Osteocyte (in vitro differentiated cells): ENCODE measurements at regions not wholly inside any gene's neighbourhood (a gene's known extent, or its start where the extent isn't known, plus 50 kb on each side); places are given as distances from the start of the nearest gene placed in this dataset.

ENCODE experiments used
- DNase-seq: peaks from one replicate; pipeline ENCODE4 v3.0.0; 2021; ENCODE audit warnings: mixed read lengths; ENCODE audit not compliant: unreplicated experiment; ENCODE audit errors: extremely low spot score
- H3K27ac Mint-ChIP-seq: one replicate; pipeline ENCODE4 v1.8.0; 2021; ENCODE audit warnings: mild to moderate bottlenecking, mixed read lengths; ENCODE audit not compliant: unreplicated experiment
- H3K27me3 Mint-ChIP-seq: one replicate; pipeline ENCODE4 v1.8.0; 2021; ENCODE audit warnings: mixed read lengths; ENCODE audit not compliant: unreplicated experiment
- H3K36me3 Mint-ChIP-seq: one replicate; pipeline ENCODE4 v1.8.0; 2021; ENCODE audit warnings: mixed read lengths; ENCODE audit not compliant: unreplicated experiment
- H3K4me1 Mint-ChIP-seq: one replicate; pipeline ENCODE4 v1.8.0; 2021; ENCODE audit warnings: mixed read lengths; ENCODE audit not compliant: unreplicated experiment
- H3K4me3 Mint-ChIP-seq: one replicate; pipeline ENCODE4 v1.8.0; 2021; ENCODE audit warnings: mild to moderate bottlenecking, moderate library complexity, mixed read lengths; ENCODE audit not compliant: unreplicated experiment
- H3K9me3 Mint-ChIP-seq: one replicate; pipeline ENCODE4 v1.8.0; 2021; ENCODE audit warnings: mixed read lengths; ENCODE audit not compliant: unreplicated experiment
- CTCF ChIP-seq: fragments of 200-600 bp; sonication (generic); IDR thresholded peaks from 2 replicates; pipeline ENCODE4 v1.5.0; 2021; ENCODE audit warnings: antibody characterized with exemption, mild to moderate bottlenecking, moderate library complexity

- H3K4me1 Mint-ChIP-seq = peaks cover 22% of the 10 kb centered on the region
- no peaks in the 10 kb centered on the region for H3K27me3 Mint-ChIP-seq
- no peak for DNase-seq
- no peak overlapping the region for H3K27ac Mint-ChIP-seq
- H3K36me3 Mint-ChIP-seq = no peaks in the 10 kb centered on the region
- H3K9me3 Mint-ChIP-seq = peaks cover 5% of the 10 kb centered on the region
- no peak overlapping the region for H3K4me3 Mint-ChIP-seq
- TF ChIP-seq CTCF = no peak
These were observed 229.8 kb upstream of the ADAMTS5 start for GRCh38 chr21:27196651-27197050.

DNA sequence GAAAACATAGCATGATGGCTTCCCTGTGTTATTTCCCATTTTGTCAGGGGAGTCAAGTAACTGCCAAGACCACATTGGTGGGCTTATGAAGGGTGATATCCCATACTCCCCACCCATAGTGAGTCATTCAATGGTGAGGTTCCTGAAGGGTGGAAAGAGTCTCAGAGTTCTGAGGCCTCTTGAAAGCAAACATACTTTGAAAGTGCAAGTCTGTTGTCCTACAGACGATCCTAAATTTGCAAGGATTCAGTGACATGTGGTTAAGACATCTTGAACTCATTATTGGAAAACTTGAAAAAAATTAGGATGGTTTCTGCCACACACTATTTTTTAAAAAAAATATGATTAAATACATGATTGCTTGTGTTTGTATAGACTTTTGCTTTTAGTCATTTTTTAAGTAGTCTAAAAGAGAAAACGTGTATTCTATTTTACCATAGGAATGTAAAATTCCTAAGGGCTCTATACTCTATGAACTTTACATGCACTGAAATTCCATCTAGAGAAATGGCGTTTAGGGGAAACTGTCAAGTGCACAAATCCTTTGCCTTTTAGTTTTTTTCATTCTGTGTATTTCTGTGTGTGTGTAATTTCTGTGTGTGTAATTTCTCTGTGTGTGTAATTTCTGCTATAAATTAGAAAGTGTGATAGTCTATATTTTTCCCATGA lies 225.5 kb upstream of the ADAMTS5 start:
- H3K36me3 Mint-ChIP-seq = no peaks in the 10 kb centered on the region
- no peak overlapping the region for H3K4me3 Mint-ChIP-seq
- no peak for DNase-seq
- H3K9me3 Mint-ChIP-seq = no peaks in the 10 kb centered on the region
- H3K4me1 Mint-ChIP-seq = peaks cover 28% of the 10 kb centered on the region
- no peaks in the 10 kb centered on the region for H3K27me3 Mint-ChIP-seq
- peak overlapping the region; percentile 78 for H3K27ac Mint-ChIP-seq
- no peak for TF ChIP-seq CTCF

DNA sequence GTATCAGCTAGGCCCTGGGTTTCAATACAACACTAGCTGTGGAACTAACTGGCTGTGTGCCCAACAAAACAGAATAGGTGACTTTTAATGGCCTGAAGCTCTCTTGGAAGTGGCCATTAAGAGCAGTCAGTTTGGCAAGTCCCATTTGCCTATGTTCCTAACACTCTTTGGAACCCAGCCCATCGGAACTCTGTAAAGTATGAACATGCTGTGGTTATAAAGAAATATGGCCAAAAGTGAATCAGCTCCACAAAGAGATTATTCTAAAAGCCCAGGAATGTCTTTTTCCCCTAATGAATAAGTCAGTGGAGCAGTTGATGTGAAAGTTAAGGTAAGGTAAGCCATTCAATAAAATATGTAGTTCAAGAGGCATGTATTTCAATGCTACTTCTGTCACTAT lies 223.7 kb upstream of the ADAMTS5 start:
- TF ChIP-seq CTCF = no peak
- Mint-ChIP-seq H3K36me3 (no peaks in the 10 kb centered on the region), H3K4me3 (no peak overlapping the region), H3K9me3 (no peaks in the 10 kb centered on the region), H3K27me3 (no peaks in the 10 kb centered on the region), H3K4me1 (peaks cover 28% of the 10 kb centered on the region), H3K27ac (no peak overlapping the region)
- no peak for DNase-seq

- Mint-ChIP-seq H3K9me3 (no peaks in the 10 kb centered on the region), H3K27ac (no peak overlapping the region), H3K4me1 (peaks cover 28% of the 10 kb centered on the region), H3K4me3 (no peak overlapping the region), H3K27me3 (no peaks in the 10 kb centered on the region), H3K36me3 (no peaks in the 10 kb centered on the region)
- no peak for TF ChIP-seq CTCF
- no peak for DNase-seq
These were observed 223.0 kb upstream of the ADAMTS5 start for GRCh38 chr21:27189870-27190269.

- Mint-ChIP-seq H3K4me1 (peaks cover 23% of the 10 kb centered on the region), H3K27ac (no peak overlapping the region), H3K36me3 (no peaks in the 10 kb centered on the region), H3K27me3 (no peaks in the 10 kb centered on the region), H3K9me3 (peaks cover 3% of the 10 kb centered on the region), H3K4me3 (no peak overlapping the region)
- no peak for DNase-seq
- no peak for TF ChIP-seq CTCF
These were observed 206.2 kb upstream of the ADAMTS5 start for GRCh38 chr21:27173053-27173452.
